Choroid plexus epithelial cell (primary cell): ENCODE measurements at regions not wholly inside any gene's neighbourhood (a gene's known extent, or its start where the extent isn't known, plus 50 kb on each side); places are given as distances from the start of the nearest gene placed in this dataset.

Source experiments
- DNase-seq: peaks from one replicate; pipeline ENCODE4 v3.0.0-alpha.2; 2010; ENCODE audit warnings: low read depth
- H3K4me3 ChIP-seq: 2 replicates; pipeline ENCODE4 v1.5.1; 2011; ENCODE audit warnings: low read depth, mild to moderate bottlenecking, control low read depth, low read length, moderate library complexity
- TF ChIP-seq, protein P1 (sequence below): conservative IDR thresholded peaks from 2 replicates; pipeline ENCODE4 v1.5.1; 2011; ENCODE audit warnings: low read depth, mild to moderate bottlenecking, control low read depth, inconsistent platforms, low read length, moderate library complexity

DNA sequence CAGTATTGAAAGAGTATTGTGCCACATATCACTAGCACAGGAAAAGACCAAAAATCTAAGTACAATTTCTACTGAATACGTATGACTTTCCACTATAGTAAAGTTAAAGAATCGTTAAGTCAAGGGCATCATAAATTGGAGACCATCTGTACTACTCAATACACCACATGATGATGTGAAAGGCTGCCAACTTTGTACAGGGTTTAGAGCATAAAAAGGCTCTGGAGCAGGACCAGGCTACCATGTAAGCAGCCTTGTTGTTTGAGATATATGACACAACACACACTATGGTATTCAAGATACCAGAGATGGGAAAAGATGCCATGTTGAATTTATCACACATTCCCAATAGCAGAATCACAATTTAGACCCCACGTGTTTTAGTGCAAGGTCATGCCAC, 294.9 kb upstream of the TRPC5 start:
- TF ChIP-seq, protein P1, sequence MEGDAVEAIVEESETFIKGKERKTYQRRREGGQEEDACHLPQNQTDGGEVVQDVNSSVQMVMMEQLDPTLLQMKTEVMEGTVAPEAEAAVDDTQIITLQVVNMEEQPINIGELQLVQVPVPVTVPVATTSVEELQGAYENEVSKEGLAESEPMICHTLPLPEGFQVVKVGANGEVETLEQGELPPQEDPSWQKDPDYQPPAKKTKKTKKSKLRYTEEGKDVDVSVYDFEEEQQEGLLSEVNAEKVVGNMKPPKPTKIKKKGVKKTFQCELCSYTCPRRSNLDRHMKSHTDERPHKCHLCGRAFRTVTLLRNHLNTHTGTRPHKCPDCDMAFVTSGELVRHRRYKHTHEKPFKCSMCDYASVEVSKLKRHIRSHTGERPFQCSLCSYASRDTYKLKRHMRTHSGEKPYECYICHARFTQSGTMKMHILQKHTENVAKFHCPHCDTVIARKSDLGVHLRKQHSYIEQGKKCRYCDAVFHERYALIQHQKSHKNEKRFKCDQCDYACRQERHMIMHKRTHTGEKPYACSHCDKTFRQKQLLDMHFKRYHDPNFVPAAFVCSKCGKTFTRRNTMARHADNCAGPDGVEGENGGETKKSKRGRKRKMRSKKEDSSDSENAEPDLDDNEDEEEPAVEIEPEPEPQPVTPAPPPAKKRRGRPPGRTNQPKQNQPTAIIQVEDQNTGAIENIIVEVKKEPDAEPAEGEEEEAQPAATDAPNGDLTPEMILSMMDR: no peak
- H3K4me3 ChIP-seq: no peak overlapping the region

DNA sequence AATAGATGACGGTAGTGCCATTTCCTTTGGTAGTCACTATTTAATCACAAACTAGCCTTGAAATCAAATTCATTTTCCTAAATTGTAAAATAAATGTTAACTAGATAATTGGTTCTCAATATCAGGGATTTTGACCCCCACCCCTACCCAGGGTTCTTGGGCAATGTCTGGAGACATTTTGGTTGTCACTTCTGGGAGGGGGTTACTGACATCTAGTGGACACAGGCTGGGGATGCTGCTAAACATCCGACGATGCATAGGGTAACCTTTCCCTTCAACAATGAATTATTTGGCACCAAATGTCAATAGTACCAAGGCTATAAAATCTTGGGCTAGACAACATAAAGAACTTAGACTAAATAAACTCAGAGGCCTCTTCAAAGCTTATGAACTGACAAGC, 285.8 kb upstream of the TRPC5 start:
- DNase-seq: no peak
- TF ChIP-seq, protein P1: no peak
- H3K4me3 ChIP-seq: no peak overlapping the region

More for the DNA sequence above, 294.9 kb upstream of the TRPC5 start:
- DNase-seq: no peak

DNA sequence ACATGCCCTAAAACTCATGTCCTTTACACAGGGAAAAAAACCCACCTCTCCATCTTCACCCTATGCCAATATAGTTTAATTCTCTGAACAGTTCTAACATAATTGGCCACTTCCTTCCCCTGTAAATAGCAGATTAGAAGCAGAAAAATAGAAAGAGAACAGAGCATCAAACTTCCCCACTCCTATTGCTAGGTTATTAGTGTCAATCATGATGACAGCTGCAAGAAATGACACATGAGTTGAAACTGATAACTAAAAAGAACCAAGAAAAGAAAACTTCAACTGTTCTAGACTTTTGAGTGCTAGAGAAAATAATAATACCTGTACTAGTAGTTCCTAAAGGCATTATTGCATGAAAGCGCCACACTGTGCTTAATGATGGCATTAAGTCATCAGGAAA, 284.5 kb upstream of the TRPC5 start:
- H3K4me3 ChIP-seq: no peak overlapping the region
- no peak for DNase-seq
- TF ChIP-seq, protein P1: no peak

DNA sequence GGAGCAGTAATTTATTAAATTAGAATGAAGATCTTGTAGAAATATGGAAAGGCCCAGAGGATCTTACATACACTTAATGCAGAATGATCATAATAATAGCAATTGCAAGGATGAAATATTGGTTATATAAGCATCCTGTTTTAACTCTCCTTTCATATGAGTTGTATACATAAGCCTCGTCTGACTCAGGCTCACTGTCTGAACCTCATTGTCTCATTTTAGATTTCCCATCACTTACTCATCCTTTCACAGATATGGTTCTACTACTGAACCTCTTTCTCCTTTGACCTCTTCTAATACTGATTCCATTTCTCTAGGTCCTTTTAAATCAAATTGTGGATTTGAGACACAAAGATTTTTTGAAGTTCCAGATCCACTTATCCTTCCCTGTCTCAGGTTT, 277.3 kb upstream of the TRPC5 start:
- H3K4me3 ChIP-seq: no peak overlapping the region
- TF ChIP-seq, protein P1: no peak
- no peak for DNase-seq

DNA sequence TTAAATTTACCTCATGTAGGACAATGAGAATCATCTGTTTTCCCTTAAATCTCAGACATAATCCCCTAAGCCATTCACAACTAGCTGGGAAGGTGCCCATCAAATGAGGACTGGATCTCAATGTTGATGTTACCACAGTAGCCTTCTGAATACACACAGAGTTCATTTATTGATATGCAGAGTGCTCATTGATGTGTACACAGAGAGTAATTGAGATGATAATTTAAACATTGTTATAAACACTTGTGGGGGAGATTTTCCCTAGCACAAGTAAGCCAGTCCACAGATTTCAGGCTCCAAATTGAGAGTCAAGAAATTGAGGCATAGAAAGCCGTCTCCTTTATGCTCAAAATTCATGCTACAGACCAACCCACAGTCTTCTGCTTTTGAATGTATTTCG, 273.4 kb upstream of the TRPC5 start:
- TF ChIP-seq, protein P1: no peak
- H3K4me3 ChIP-seq: no peak overlapping the region
- DNase-seq: no peak

DNA sequence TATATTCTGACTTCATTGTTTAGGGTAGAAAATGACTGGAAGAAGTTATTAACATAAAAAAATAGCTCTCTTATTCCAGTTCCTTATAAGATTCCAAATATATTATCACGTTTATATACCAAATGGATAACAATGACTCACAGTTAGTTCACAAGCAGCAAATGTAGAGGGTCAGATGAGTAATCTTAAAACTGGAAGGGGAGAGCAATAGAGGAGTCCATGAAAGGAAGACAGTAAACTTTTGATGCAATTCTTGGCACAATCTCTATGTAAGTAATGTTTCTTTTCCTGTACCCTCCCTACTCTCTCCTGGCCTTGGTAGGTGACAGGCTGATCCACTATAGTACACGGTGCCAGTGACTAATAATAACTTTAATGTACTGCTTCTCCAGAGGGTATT, 259.0 kb upstream of the TRPC5 start:
- DNase-seq: no peak
- no peak overlapping the region for H3K4me3 ChIP-seq
- TF ChIP-seq, protein P1: no peak

DNA sequence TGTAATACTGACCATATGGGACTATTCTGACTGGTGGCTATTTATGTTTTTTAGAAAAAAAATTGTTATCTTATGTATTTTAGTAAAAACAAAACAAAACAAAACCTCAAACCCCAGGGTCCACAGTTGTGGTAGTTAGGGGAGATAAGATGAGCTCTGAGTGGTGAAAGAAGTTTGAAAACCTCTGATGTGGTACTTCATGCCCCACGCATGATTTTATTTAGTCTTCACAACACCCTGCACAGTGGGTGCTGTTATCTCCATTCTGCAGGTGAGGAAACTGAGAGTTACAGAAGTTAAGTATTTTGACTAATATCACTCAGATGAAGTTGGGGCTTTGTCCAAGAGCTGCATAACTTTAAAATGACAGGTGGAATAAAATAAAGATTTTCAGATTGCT, 230.6 kb upstream of the TRPC5 start:
- H3K4me3 ChIP-seq: no peak overlapping the region
- no peak for DNase-seq
- TF ChIP-seq, protein P1: no peak
